ENCODE measurements at regions not wholly inside any gene's neighbourhood (a gene's known extent, or its start where the extent isn't known, plus 50 kb on each side); places are given as distances from the start of the nearest gene placed in this dataset.
A peak's percentile ranks its signal among the peaks of the same experiment; 100 is the strongest.

GRCh38 chr2:53252115-53252514, 515.5 kb upstream of the CHAC2 start:
- H4K12ac ChIP-seq (ENCODE audit: low read depth, low read length) = no peak overlapping the region
- no peak overlapping the region for H3K27ac ChIP-seq (ENCODE audit: low read depth, low read length)
- H3K79me1 ChIP-seq (ENCODE audit: low read length) = no peaks in the 10 kb centered on the region
- H3K18ac ChIP-seq (ENCODE audit: low read length) = no peak overlapping the region
- H3K4ac ChIP-seq (ENCODE audit: low read depth, low read length) = no peak overlapping the region
- no peak overlapping the region for H3K4me2 ChIP-seq (ENCODE audit: low read length)
- no peak overlapping the region for H2AFZ ChIP-seq (ENCODE audit: insufficient read depth, low read length, poor library complexity)
- H2BK5ac ChIP-seq (ENCODE audit: low read depth, low read length, poor library complexity) = no peak overlapping the region
- DNase-seq = no peak
- no peak overlapping the region for H4K8ac ChIP-seq (ENCODE audit: low read depth, low read length)
- no peak overlapping the region for H2AK5ac ChIP-seq (ENCODE audit: low read length)
- no peaks in the 10 kb centered on the region for H3K27me3 ChIP-seq (ENCODE audit: insufficient read depth, low read length)
- H3K9ac ChIP-seq (ENCODE audit: low read length) = no peak overlapping the region
- H2BK120ac ChIP-seq (ENCODE audit: insufficient read depth, low read length, poor library complexity) = no peak overlapping the region
- no peaks in the 10 kb centered on the region for H3K79me2 ChIP-seq (ENCODE audit: control insufficient read depth, insufficient read depth, low read length, poor library complexity)
- H3K36me3 ChIP-seq (ENCODE audit: control insufficient read depth in 1 of 2, insufficient read depth in 2 of 2, low read length in 2 of 2) = no peaks in the 10 kb centered on the region
- no peak overlapping the region for H3K23ac ChIP-seq (ENCODE audit: low read length)
- H2BK12ac ChIP-seq (ENCODE audit: low read length) = no peak overlapping the region
- H3K9me3 ChIP-seq (ENCODE audit: insufficient read depth, low read depth, low read length) = no peaks in the 10 kb centered on the region
- H3K4me3 ChIP-seq (ENCODE audit: low read depth, low read length) = no peak overlapping the region
- no peaks in the 10 kb centered on the region for H3K4me1 ChIP-seq (ENCODE audit: control insufficient read depth in 1 of 2, insufficient read depth in 2 of 2, low read length in 2 of 2)
- H4K91ac ChIP-seq (ENCODE audit: low read depth, low read length) = no peak overlapping the region
- no CpG with 5 or more reads among the region's 1 CpG for WGBS (ENCODE audit: extremely low coverage, insufficient coverage, insufficient read length)
- H3K14ac ChIP-seq (ENCODE audit: low read length) = no peak overlapping the region

GRCh38 chr2:53247956-53248735, 519.5 kb upstream of the CHAC2 start:
- H3K18ac ChIP-seq (ENCODE audit: low read length) = no peak overlapping the region

DNA sequence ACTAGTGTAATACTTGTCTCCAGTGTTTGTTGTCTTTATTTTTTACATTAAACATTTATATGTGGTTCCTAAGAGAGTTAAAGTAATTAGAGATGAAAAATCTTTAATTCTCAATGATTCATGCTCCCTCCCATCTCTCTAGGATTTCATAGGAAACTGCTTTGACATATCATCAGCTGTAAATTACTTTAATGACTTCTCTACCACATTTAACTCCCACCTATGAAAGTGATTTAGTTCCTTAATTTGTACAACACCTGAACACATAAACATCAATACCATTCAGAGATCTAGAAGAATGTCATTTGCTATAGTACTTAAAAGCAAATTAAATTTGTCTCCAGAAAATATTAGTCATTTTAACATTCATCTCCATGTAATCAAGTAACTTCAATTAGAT, 524.2 kb upstream of the CHAC2 start:
- H3K14ac ChIP-seq (ENCODE audit: low read length) = no peak overlapping the region
- H3K4me3 ChIP-seq (ENCODE audit: low read depth, low read length) = no peak overlapping the region

More at GRCh38 chr2:53247956-53248735, 519.5 kb upstream of the CHAC2 start:
- Histone ChIP-seq H3K23ac (ENCODE audit: low read length) (no peak overlapping the region), H3K79me2 (ENCODE audit: control insufficient read depth, insufficient read depth, low read length, poor library complexity) (no peaks in the 10 kb centered on the region), H2BK5ac (ENCODE audit: low read depth, low read length, poor library complexity) (no peak overlapping the region), H2AK5ac (ENCODE audit: low read length) (no peak overlapping the region), H3K4me1 (ENCODE audit: control insufficient read depth in 1 of 2, insufficient read depth in 2 of 2, low read length in 2 of 2) (no peaks in the 10 kb centered on the region), H4K12ac (ENCODE audit: low read depth, low read length) (no peak overlapping the region), H3K4me3 (ENCODE audit: low read depth, low read length) (no peak overlapping the region), H3K9ac (ENCODE audit: low read length) (no peak overlapping the region), H3K4ac (ENCODE audit: low read depth, low read length) (no peak overlapping the region), H4K91ac (ENCODE audit: low read depth, low read length) (no peak overlapping the region), H3K27me3 (ENCODE audit: insufficient read depth, low read length) (no peaks in the 10 kb centered on the region), H2AFZ (ENCODE audit: insufficient read depth, low read length, poor library complexity) (no peak overlapping the region), H2BK12ac (ENCODE audit: low read length) (no peak overlapping the region), H3K36me3 (ENCODE audit: control insufficient read depth in 1 of 2, insufficient read depth in 2 of 2, low read length in 2 of 2) (no peaks in the 10 kb centered on the region), H3K9me3 (ENCODE audit: insufficient read depth, low read depth, low read length) (no peaks in the 10 kb centered on the region), H4K8ac (ENCODE audit: low read depth, low read length) (no peak overlapping the region), H3K27ac (ENCODE audit: low read depth, low read length) (no peak overlapping the region), H3K4me2 (ENCODE audit: low read length) (no peak overlapping the region), H2BK120ac (ENCODE audit: insufficient read depth, low read length, poor library complexity) (no peak overlapping the region), H3K14ac (ENCODE audit: low read length) (no peak overlapping the region), H3K79me1 (ENCODE audit: low read length) (no peaks in the 10 kb centered on the region)
- DNase-seq = peak in 1 of 2 donors; percentile 5
- no CpG with 5 or more reads among the region's 6 CpGs for WGBS (ENCODE audit: extremely low coverage, insufficient coverage, insufficient read length)

GRCh38 chr2:53242090-53242489, 525.5 kb upstream of the CHAC2 start:
- no peaks in the 10 kb centered on the region for H3K9me3 ChIP-seq (ENCODE audit: insufficient read depth, low read depth, low read length)
- H3K4me3 ChIP-seq (ENCODE audit: low read depth, low read length) = no peak overlapping the region
- H2BK12ac ChIP-seq (ENCODE audit: low read length) = no peak overlapping the region
- H3K18ac ChIP-seq (ENCODE audit: low read length) = no peak overlapping the region
- H4K8ac ChIP-seq (ENCODE audit: low read depth, low read length) = no peak overlapping the region
- no peak overlapping the region for H3K27ac ChIP-seq (ENCODE audit: low read depth, low read length)
- no peak overlapping the region for H3K4ac ChIP-seq (ENCODE audit: low read depth, low read length)
- no peak overlapping the region for H2BK5ac ChIP-seq (ENCODE audit: low read depth, low read length, poor library complexity)
- no peaks in the 10 kb centered on the region for H3K79me2 ChIP-seq (ENCODE audit: control insufficient read depth, insufficient read depth, low read length, poor library complexity)
- H3K79me1 ChIP-seq (ENCODE audit: low read length) = no peaks in the 10 kb centered on the region
- no peak overlapping the region for H3K14ac ChIP-seq (ENCODE audit: low read length)
- no peak overlapping the region for H3K4me2 ChIP-seq (ENCODE audit: low read length)
- no peak overlapping the region for H2BK120ac ChIP-seq (ENCODE audit: insufficient read depth, low read length, poor library complexity)
- DNase-seq = no peak
- no peak overlapping the region for H3K23ac ChIP-seq (ENCODE audit: low read length)
- no peak overlapping the region for H4K12ac ChIP-seq (ENCODE audit: low read depth, low read length)
- H3K27me3 ChIP-seq (ENCODE audit: insufficient read depth, low read length) = no peaks in the 10 kb centered on the region
- H2AFZ ChIP-seq (ENCODE audit: insufficient read depth, low read length, poor library complexity) = no peak overlapping the region
- no peak overlapping the region for H2AK5ac ChIP-seq (ENCODE audit: low read length)
- no peak overlapping the region for H3K9ac ChIP-seq (ENCODE audit: low read length)
- H3K36me3 ChIP-seq (ENCODE audit: control insufficient read depth in 1 of 2, insufficient read depth in 2 of 2, low read length in 2 of 2) = no peaks in the 10 kb centered on the region
- H4K91ac ChIP-seq (ENCODE audit: low read depth, low read length) = no peak overlapping the region
- no peaks in the 10 kb centered on the region for H3K4me1 ChIP-seq (ENCODE audit: control insufficient read depth in 1 of 2, insufficient read depth in 2 of 2, low read length in 2 of 2)
- WGBS (ENCODE audit: extremely low coverage, insufficient coverage, insufficient read length) = no CpG with 5 or more reads among the region's 3 CpGs

More for the DNA sequence above, 524.2 kb upstream of the CHAC2 start:
- no peaks in the 10 kb centered on the region for H3K4me1 ChIP-seq (ENCODE audit: control insufficient read depth in 1 of 2, insufficient read depth in 2 of 2, low read length in 2 of 2)
- no peak for DNase-seq
- no peaks in the 10 kb centered on the region for H3K9me3 ChIP-seq (ENCODE audit: insufficient read depth, low read depth, low read length)
- H3K79me1 ChIP-seq (ENCODE audit: low read length) = no peaks in the 10 kb centered on the region
- no peak overlapping the region for H3K23ac ChIP-seq (ENCODE audit: low read length)
- no peaks in the 10 kb centered on the region for H3K79me2 ChIP-seq (ENCODE audit: control insufficient read depth, insufficient read depth, low read length, poor library complexity)
- no peak overlapping the region for H3K27ac ChIP-seq (ENCODE audit: low read depth, low read length)
- no peak overlapping the region for H2BK5ac ChIP-seq (ENCODE audit: low read depth, low read length, poor library complexity)
- no peak overlapping the region for H2AK5ac ChIP-seq (ENCODE audit: low read length)
- no peak overlapping the region for H3K18ac ChIP-seq (ENCODE audit: low read length)
- H3K4me2 ChIP-seq (ENCODE audit: low read length) = no peak overlapping the region
- H4K91ac ChIP-seq (ENCODE audit: low read depth, low read length) = no peak overlapping the region
- no peak overlapping the region for H4K12ac ChIP-seq (ENCODE audit: low read depth, low read length)
- H2BK12ac ChIP-seq (ENCODE audit: low read length) = no peak overlapping the region
- no peak overlapping the region for H2BK120ac ChIP-seq (ENCODE audit: insufficient read depth, low read length, poor library complexity)
- no peak overlapping the region for H3K9ac ChIP-seq (ENCODE audit: low read length)
- no peaks in the 10 kb centered on the region for H3K27me3 ChIP-seq (ENCODE audit: insufficient read depth, low read length)
- no peak overlapping the region for H4K8ac ChIP-seq (ENCODE audit: low read depth, low read length)
- H3K4ac ChIP-seq (ENCODE audit: low read depth, low read length) = no peak overlapping the region
- H2AFZ ChIP-seq (ENCODE audit: insufficient read depth, low read length, poor library complexity) = no peak overlapping the region
- H3K36me3 ChIP-seq (ENCODE audit: control insufficient read depth in 1 of 2, insufficient read depth in 2 of 2, low read length in 2 of 2) = no peaks in the 10 kb centered on the region

Measured in trophoblast cell (in vitro differentiated cells and primary cell).